HepG2 (cell line): ENCODE measurements at regions not wholly inside any gene's neighbourhood (a gene's known extent, or its start where the extent isn't known, plus 50 kb on each side); places are given as distances from the start of the nearest gene placed in this dataset.

Source experiments
- BCL6 ChIP-seq: IDR thresholded peaks from 2 replicates; pipeline ENCODE4 v1.6.1; 2016; ENCODE audit warnings: missing genetic modification reagents, missing compliant biosample characterization
- GATA4 ChIP-seq: sonication (generic); IDR thresholded peaks from 2 replicates; pipeline ENCODE4 v1.6.1; 2016; ENCODE audit warnings: antibody characterized with exemption, low read depth, borderline replicate concordance
- ISL2 ChIP-seq: sonication (generic); formaldehyde crosslinking; IDR thresholded peaks from 2 replicates; pipeline ENCODE4 v1.5.0; 2020; ENCODE audit warnings: missing genetic modification reagents
- JUND ChIP-seq: sonication (generic); formaldehyde crosslinking; IDR thresholded peaks from 2 replicates; pipeline ENCODE4 v1.8.0; 2022; ENCODE audit warnings: mild to moderate bottlenecking, missing genetic modification reagents
- NFIC ChIP-seq: IDR thresholded peaks from 2 replicates; pipeline ENCODE4 v1.6.1; 2012; ENCODE audit warnings: mild to moderate bottlenecking, low read length, inconsistent platforms
- NFYC ChIP-seq: IDR thresholded peaks from 2 replicates; pipeline ENCODE4 v1.6.1; 2016; ENCODE audit warnings: missing genetic modification reagents, missing compliant biosample characterization
- RNF219 ChIP-seq: sonication (generic); formaldehyde crosslinking; IDR thresholded peaks from 2 replicates; pipeline ENCODE4 v1.5.0; 2020; ENCODE audit warnings: mild to moderate bottlenecking, missing genetic modification reagents
- SETDB1 ChIP-seq: sonication (generic); formaldehyde crosslinking; IDR thresholded peaks from 2 replicates; pipeline ENCODE4 v1.5.1; 2020; ENCODE audit warnings: missing genetic modification reagents, mild to moderate bottlenecking, borderline replicate concordance
- SMYD3 ChIP-seq: sonication (generic); formaldehyde crosslinking; IDR thresholded peaks from 2 replicates; pipeline ENCODE4 v1.8.1; 2023; ENCODE audit warnings: mild to moderate bottlenecking, missing genetic modification reagents
- SRSF4 ChIP-seq: fragments of 200-400 bp; formaldehyde crosslinking; IDR thresholded peaks from one replicate; pipeline ENCODE4 v1.6.1; 2018; ENCODE audit warnings: mild to moderate bottlenecking, low read depth, low read length, moderate library complexity; ENCODE audit not compliant: poor library complexity, severe bottlenecking
- TARDBP ChIP-seq: sonication (generic); formaldehyde crosslinking; IDR thresholded peaks from 2 replicates; pipeline ENCODE4 v1.8.0; 2022; ENCODE audit warnings: mild to moderate bottlenecking, missing genetic modification reagents
- TCF12 ChIP-seq, 2 experiments: fragments of 450-650 bp in 1 of 2; sonication (generic) in 1 of 2; formaldehyde crosslinking in 1 of 2; IDR thresholded peaks; 2 replicates each; pipeline versions ENCODE4 v1.6.1 to v1.8.0; 2017 to 2022; ENCODE audit warnings: antibody characterized with exemption in 1 of 2, mild to moderate bottlenecking in 1 of 2, missing genetic modification reagents in 1 of 2, moderate library complexity in 1 of 2
- TOPORS ChIP-seq: sonication (generic); formaldehyde crosslinking; IDR thresholded peaks from 2 replicates; pipeline ENCODE4 v1.8.0; 2023; ENCODE audit warnings: mild to moderate bottlenecking, missing genetic modification reagents
- TRIM22 ChIP-seq: fragments of 450-650 bp; IDR thresholded peaks from 2 replicates; pipeline ENCODE4 v1.6.1; 2017
- ZFY ChIP-seq: sonication (generic); formaldehyde crosslinking; IDR thresholded peaks from 2 replicates; pipeline ENCODE4 v1.4.0; 2020; ENCODE audit warnings: missing genetic modification reagents
- ZNF317 ChIP-seq: sonication (generic); formaldehyde crosslinking; IDR thresholded peaks from 2 replicates; pipeline ENCODE4 v1.5.0; 2020; ENCODE audit warnings: mild to moderate bottlenecking, missing genetic modification reagents
- ZNF335 ChIP-seq: sonication (generic); formaldehyde crosslinking; IDR thresholded peaks from 2 replicates; pipeline ENCODE4 v1.4.0; 2020; ENCODE audit warnings: missing genetic modification reagents
- ZNF607 ChIP-seq: sonication (generic); formaldehyde crosslinking; IDR thresholded peaks from 2 replicates; pipeline ENCODE4 v1.5.1; 2020; ENCODE audit warnings: missing genetic modification reagents, mild to moderate bottlenecking, borderline replicate concordance
- ZNF652 ChIP-seq: IDR thresholded peaks from 2 replicates; pipeline ENCODE4 v1.6.1; 2016; ENCODE audit warnings: low read depth, borderline replicate concordance
- TF ChIP-seq, protein P1 (sequence below): sonication (generic); formaldehyde crosslinking; IDR thresholded peaks from 2 replicates; pipeline ENCODE4 v1.5.1; 2020; ENCODE audit warnings: mild to moderate bottlenecking, missing genetic modification reagents
- TF ChIP-seq, protein P2 (sequence below): sonication (generic); formaldehyde crosslinking; IDR thresholded peaks from 2 replicates; pipeline ENCODE4 v1.5.0; 2020; ENCODE audit warnings: mild to moderate bottlenecking, missing genetic modification reagents, moderate library complexity

GRCh38 chr6:26196846-26197635, 109.8 kb downstream of the HFE start (continued):
- TF ChIP-seq JUND (CRISPR knock-in tag) (0 out of 2 replicates have a peak, but pooled peaks have one; percentile 61), ZNF607 (CRISPR knock-in tag) (peak; percentile 92), TRIM22 (no peak), TARDBP (CRISPR knock-in tag) (peak; percentile 95), SMYD3 (CRISPR knock-in tag) (peak; percentile 96), ZNF335 (CRISPR knock-in tag) (no peak), SETDB1 (no peak), NFIC (peak; percentile 67; the same call in 1 of the 2 replicates), GATA4 (peak; percentile 81; the same call in 1 of the 2 replicates), NFYC (CRISPR knock-in tag) (peak; percentile 91), ZNF652 (CRISPR knock-in tag) (peak; percentile 68), ZNF317 (CRISPR knock-in tag) (peak; percentile 56; the same call in 1 of the 2 replicates), ZFY (CRISPR knock-in tag) (peak; percentile 96), RNF219 (CRISPR knock-in tag) (peak; percentile 49; the same call in 1 of the 2 replicates), ISL2 (CRISPR knock-in tag) (peak; percentile 45; the same call in 1 of the 2 replicates), BCL6 (peak; percentile 31), TOPORS (CRISPR knock-in tag) (no peak; the same call in none of the 2 replicates), SRSF4 (no peak), TCF12 (IDR thresholded peaks at IDR 0.05) (no peak), TCF12 (CRISPR knock-in tag; IDR thresholded peaks at IDR 0.05) (peak; percentile 79; the same call in 1 of the 2 replicates)
- TF ChIP-seq, protein P1, sequence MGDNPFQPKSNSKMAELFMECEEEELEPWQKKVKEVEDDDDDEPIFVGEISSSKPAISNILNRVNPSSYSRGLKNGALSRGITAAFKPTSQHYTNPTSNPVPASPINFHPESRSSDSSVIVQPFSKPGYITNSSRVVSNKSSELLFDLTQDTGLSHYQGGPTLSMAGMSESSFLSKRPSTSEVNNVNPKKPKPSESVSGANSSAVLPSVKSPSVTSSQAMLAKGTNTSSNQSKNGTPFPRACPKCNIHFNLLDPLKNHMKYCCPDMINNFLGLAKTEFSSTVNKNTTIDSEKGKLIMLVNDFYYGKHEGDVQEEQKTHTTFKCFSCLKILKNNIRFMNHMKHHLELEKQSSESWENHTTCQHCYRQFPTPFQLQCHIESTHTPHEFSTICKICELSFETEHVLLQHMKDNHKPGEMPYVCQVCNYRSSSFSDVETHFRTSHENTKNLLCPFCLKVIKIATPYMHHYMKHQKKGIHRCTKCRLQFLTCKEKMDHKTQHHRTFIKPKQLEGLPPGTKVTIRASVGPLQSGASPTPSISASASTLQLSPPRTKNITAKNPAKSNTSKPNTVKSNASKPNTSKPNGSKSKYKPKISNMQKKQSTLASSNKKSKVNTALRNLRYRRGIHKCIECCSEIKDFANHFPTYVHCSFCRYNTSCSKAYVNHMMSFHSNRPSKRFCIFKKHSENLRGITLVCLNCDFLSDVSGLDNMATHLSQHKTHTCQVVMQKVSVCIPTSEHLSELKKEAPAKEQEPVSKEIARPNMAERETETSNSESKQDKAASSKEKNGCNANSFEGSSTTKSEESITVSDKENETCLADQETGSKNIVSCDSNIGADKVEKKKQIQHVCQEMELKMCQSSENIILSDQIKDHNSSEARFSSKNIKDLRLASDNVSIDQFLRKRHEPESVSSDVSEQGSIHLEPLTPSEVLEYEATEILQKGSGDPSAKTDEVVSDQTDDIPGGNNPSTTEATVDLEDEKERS: no peak
- TF ChIP-seq, protein P2, sequence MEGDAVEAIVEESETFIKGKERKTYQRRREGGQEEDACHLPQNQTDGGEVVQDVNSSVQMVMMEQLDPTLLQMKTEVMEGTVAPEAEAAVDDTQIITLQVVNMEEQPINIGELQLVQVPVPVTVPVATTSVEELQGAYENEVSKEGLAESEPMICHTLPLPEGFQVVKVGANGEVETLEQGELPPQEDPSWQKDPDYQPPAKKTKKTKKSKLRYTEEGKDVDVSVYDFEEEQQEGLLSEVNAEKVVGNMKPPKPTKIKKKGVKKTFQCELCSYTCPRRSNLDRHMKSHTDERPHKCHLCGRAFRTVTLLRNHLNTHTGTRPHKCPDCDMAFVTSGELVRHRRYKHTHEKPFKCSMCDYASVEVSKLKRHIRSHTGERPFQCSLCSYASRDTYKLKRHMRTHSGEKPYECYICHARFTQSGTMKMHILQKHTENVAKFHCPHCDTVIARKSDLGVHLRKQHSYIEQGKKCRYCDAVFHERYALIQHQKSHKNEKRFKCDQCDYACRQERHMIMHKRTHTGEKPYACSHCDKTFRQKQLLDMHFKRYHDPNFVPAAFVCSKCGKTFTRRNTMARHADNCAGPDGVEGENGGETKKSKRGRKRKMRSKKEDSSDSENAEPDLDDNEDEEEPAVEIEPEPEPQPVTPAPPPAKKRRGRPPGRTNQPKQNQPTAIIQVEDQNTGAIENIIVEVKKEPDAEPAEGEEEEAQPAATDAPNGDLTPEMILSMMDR (CRISPR knock-in tag): peak; percentile 60
